SJCRH30 (cell line): ENCODE measurements at regions not wholly inside any gene's neighbourhood (a gene's known extent, or its start where the extent isn't known, plus 50 kb on each side); places are given as distances from the start of the nearest gene placed in this dataset.

Experiments
- DNase-seq, 2 experiments: peaks; one replicate each; pipeline ENCODE4 v3.0.0-alpha.2; 2015 to 2020
- H3K27ac ChIP-seq: fragments of 250-450 bp; sonication (Bioruptor Pico); 2 replicates; pipeline ENCODE4 v1.5.1; 2020; ENCODE audit warnings: mild to moderate bottlenecking, moderate library complexity
- H3K27me3 ChIP-seq: fragments of 250-450 bp; sonication (Bioruptor Pico); 2 replicates; pipeline ENCODE4 v1.5.1; 2020; ENCODE audit warnings: mild to moderate bottlenecking, moderate library complexity
- H3K36me3 ChIP-seq: fragments of 250-450 bp; sonication (Bioruptor Pico); 2 replicates; pipeline ENCODE4 v1.5.1; 2020; ENCODE audit warnings: mild to moderate bottlenecking, moderate library complexity
- H3K4me1 ChIP-seq: fragments of 250-450 bp; sonication (Bioruptor Pico); 2 replicates; pipeline ENCODE4 v1.5.1; 2020; ENCODE audit warnings: mild to moderate bottlenecking, moderate library complexity
- H3K4me3 ChIP-seq: fragments of 250-450 bp; sonication (Bioruptor Pico); 2 replicates; pipeline ENCODE4 v1.5.1; 2020; ENCODE audit warnings: mild to moderate bottlenecking, moderate library complexity
- H3K9me3 ChIP-seq: fragments of 250-450 bp; sonication (Bioruptor Pico); replicated peaks from 2 replicates; pipeline ENCODE4 v1.5.1; 2020; ENCODE audit warnings: mild to moderate bottlenecking, moderate library complexity

GRCh38 chr1:221810406-221810805 is 68.5 kb upstream of the DUSP10 start:
- H3K27ac ChIP-seq = no peak overlapping the region
- no peak for DNase-seq

GRCh38 chr1:221809091-221810029 is 67.5 kb upstream of the DUSP10 start:
- H3K27me3 ChIP-seq = no peaks in the 10 kb centered on the region
- no peaks in the 10 kb centered on the region for H3K36me3 ChIP-seq
- no peaks in the 10 kb centered on the region; the same call in 1 of the 2 replicates for H3K9me3 ChIP-seq
- H3K4me3 ChIP-seq = no peak overlapping the region
- H3K27ac ChIP-seq = no peak overlapping the region
- DNase-seq = no peak
- peaks cover 14% of the 10 kb centered on the region for H3K4me1 ChIP-seq

More at GRCh38 chr1:221810406-221810805, 68.5 kb upstream of the DUSP10 start:
- H3K9me3 ChIP-seq = no peaks in the 10 kb centered on the region; the same call in 1 of the 2 replicates
- no peak overlapping the region for H3K4me3 ChIP-seq
- H3K4me1 ChIP-seq = peaks cover 14% of the 10 kb centered on the region
- no peaks in the 10 kb centered on the region for H3K36me3 ChIP-seq
- no peaks in the 10 kb centered on the region for H3K27me3 ChIP-seq

- Histone ChIP-seq H3K4me3 (no peak overlapping the region), H3K36me3 (no peaks in the 10 kb centered on the region), H3K4me1 (peaks cover 14% of the 10 kb centered on the region), H3K27me3 (no peaks in the 10 kb centered on the region), H3K9me3 (no peaks in the 10 kb centered on the region; the same call in 1 of the 2 replicates), H3K27ac (no peak overlapping the region)
- DNase-seq = no peak
Measured at GRCh38 chr1:221806984-221807383, 65.1 kb upstream of the DUSP10 start.

GRCh38 chr1:221806236-221806635 is 64.3 kb upstream of the DUSP10 start:
- H3K36me3 ChIP-seq = no peaks in the 10 kb centered on the region
- H3K4me3 ChIP-seq = no peak overlapping the region
- H3K27ac ChIP-seq = no peak overlapping the region
- DNase-seq = no peak
- H3K27me3 ChIP-seq = no peaks in the 10 kb centered on the region
- peaks cover 14% of the 10 kb centered on the region for H3K4me1 ChIP-seq
- H3K9me3 ChIP-seq = no peaks in the 10 kb centered on the region; the same call in 1 of the 2 replicates

GRCh38 chr1:221805121-221805520 is 63.2 kb upstream of the DUSP10 start:
- Histone ChIP-seq H3K36me3 (no peaks in the 10 kb centered on the region), H3K27ac (no peak overlapping the region), H3K9me3 (no peaks in the 10 kb centered on the region; the same call in 1 of the 2 replicates), H3K27me3 (no peaks in the 10 kb centered on the region), H3K4me1 (peaks cover 12% of the 10 kb centered on the region), H3K4me3 (no peak overlapping the region)
- no peak for DNase-seq

- Histone ChIP-seq H3K4me3 (no peak overlapping the region), H3K9me3 (no peaks in the 10 kb centered on the region; the same call in 1 of the 2 replicates), H3K36me3 (no peaks in the 10 kb centered on the region), H3K27me3 (no peaks in the 10 kb centered on the region), H3K27ac (no peak overlapping the region), H3K4me1 (peaks cover 5% of the 10 kb centered on the region)
- DNase-seq = no peak
Measured at GRCh38 chr1:221804303-221804702, 62.4 kb upstream of the DUSP10 start.

GRCh38 chr1:221801773-221802516 is 60.1 kb upstream of the DUSP10 start:
- Histone ChIP-seq H3K36me3 (no peaks in the 10 kb centered on the region), H3K27me3 (no peaks in the 10 kb centered on the region), H3K4me3 (no peak overlapping the region), H3K9me3 (no peaks in the 10 kb centered on the region), H3K4me1 (no peaks in the 10 kb centered on the region), H3K27ac (no peak overlapping the region)
- no peak for DNase-seq

- H3K27ac ChIP-seq = no peak overlapping the region
- no peak for DNase-seq
- H3K36me3 ChIP-seq = no peaks in the 10 kb centered on the region
Measured at GRCh38 chr1:221801251-221801661, 59.4 kb upstream of the DUSP10 start.

GRCh38 chr1:221800831-221801230 is 58.9 kb upstream of the DUSP10 start:
- H3K9me3 ChIP-seq = no peaks in the 10 kb centered on the region
- H3K27ac ChIP-seq = no peak overlapping the region
- no peaks in the 10 kb centered on the region for H3K36me3 ChIP-seq
- H3K4me3 ChIP-seq = no peak overlapping the region
- DNase-seq = no peak
- no peaks in the 10 kb centered on the region for H3K4me1 ChIP-seq
- no peaks in the 10 kb centered on the region for H3K27me3 ChIP-seq

More at GRCh38 chr1:221801251-221801661, 59.4 kb upstream of the DUSP10 start:
- H3K4me3 ChIP-seq = no peak overlapping the region
- no peaks in the 10 kb centered on the region for H3K9me3 ChIP-seq
- H3K4me1 ChIP-seq = no peaks in the 10 kb centered on the region
- no peaks in the 10 kb centered on the region for H3K27me3 ChIP-seq

- H3K9me3 ChIP-seq = no peaks in the 10 kb centered on the region
- H3K27ac ChIP-seq = no peak overlapping the region
Measured at GRCh38 chr1:221797506-221797905, 55.6 kb upstream of the DUSP10 start.

GRCh38 chr1:221796700-221797099 is 54.8 kb upstream of the DUSP10 start:
- no peaks in the 10 kb centered on the region for H3K27me3 ChIP-seq
- DNase-seq = no peak
- H3K4me3 ChIP-seq = no peak overlapping the region
- H3K27ac ChIP-seq = no peak overlapping the region
- H3K9me3 ChIP-seq = no peaks in the 10 kb centered on the region
- no peaks in the 10 kb centered on the region for H3K36me3 ChIP-seq
- H3K4me1 ChIP-seq = no peaks in the 10 kb centered on the region

More at GRCh38 chr1:221797506-221797905, 55.6 kb upstream of the DUSP10 start:
- no peaks in the 10 kb centered on the region for H3K36me3 ChIP-seq
- H3K27me3 ChIP-seq = no peaks in the 10 kb centered on the region
- H3K4me1 ChIP-seq = no peaks in the 10 kb centered on the region
- no peak overlapping the region for H3K4me3 ChIP-seq
- no peak for DNase-seq

- Histone ChIP-seq H3K4me3 (no peak overlapping the region), H3K27me3 (0 out of 2 replicates have a peak, but pooled peaks cover 4% of the 10 kb centered on the region), H3K9me3 (no peaks in the 10 kb centered on the region), H3K27ac (no peak overlapping the region), H3K36me3 (no peaks in the 10 kb centered on the region), H3K4me1 (no peaks in the 10 kb centered on the region)
- DNase-seq = no peak
Measured at GRCh38 chr1:221795380-221795779, 53.5 kb upstream of the DUSP10 start.

GRCh38 chr1:221794935-221795334 is 53.0 kb upstream of the DUSP10 start:
- H3K9me3 ChIP-seq = no peaks in the 10 kb centered on the region
- H3K4me3 ChIP-seq = no peak overlapping the region
- H3K27me3 ChIP-seq = 0 out of 2 replicates have a peak, but pooled peaks cover 4% of the 10 kb centered on the region
- H3K36me3 ChIP-seq = no peaks in the 10 kb centered on the region
- no peak overlapping the region for H3K27ac ChIP-seq
- no peaks in the 10 kb centered on the region for H3K4me1 ChIP-seq
- DNase-seq = no peak

GRCh38 chr1:221794079-221794670 is 52.3 kb upstream of the DUSP10 start:
- Histone ChIP-seq H3K27ac (no peak overlapping the region), H3K4me3 (no peak overlapping the region), H3K4me1 (no peaks in the 10 kb centered on the region), H3K27me3 (0 out of 2 replicates have a peak, but pooled peaks cover 4% of the 10 kb centered on the region), H3K9me3 (no peaks in the 10 kb centered on the region), H3K36me3 (no peaks in the 10 kb centered on the region)
- no peak for DNase-seq
